NCI-H2081 treated with DMSO at 0.1 percent for 48 hours (cell line): ENCODE measurements at regions not wholly inside any gene's neighbourhood (a gene's known extent, or its start where the extent isn't known, plus 50 kb on each side); places are given as distances from the start of the nearest gene placed in this dataset.

Source experiments
- DNase-seq: peaks from one replicate; lab custom pipeline; 2025; lab: John Stamatoyannopoulos, UW

DNA sequence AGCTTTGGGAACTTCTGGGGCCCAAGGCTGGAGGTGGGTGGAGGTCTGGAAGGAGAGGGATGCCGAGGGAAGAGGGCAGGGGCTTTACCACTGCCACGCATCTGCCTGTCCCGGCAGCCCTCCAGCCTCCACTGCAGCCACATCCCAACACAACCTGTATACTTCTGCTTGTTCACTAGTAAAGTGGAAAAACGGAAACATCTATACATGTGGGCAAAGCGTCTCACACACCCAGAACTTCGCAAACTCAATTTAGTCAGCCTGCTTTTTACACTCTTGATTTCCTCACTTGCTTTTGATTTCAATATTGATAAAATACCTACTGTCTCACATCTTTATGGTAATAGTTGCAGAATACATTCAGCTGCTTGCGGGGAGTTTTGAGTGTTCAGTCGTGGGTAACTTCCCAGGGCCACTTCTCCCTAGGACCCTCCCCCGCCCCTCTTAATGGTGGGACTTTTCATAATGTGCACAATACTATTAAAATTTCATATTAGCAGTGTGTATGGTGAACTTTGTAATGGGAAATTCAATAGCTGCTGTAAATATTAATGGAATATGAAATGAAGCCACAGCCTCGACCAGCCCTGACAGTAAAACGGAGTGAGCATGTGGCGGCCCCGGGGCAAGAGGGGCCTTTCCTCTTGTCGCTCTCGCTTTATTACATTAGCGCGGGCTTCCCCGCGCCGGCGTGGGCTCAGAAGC, 85.2 kb downstream of the NR2F2 start:
- no peak for DNase-seq

DNA sequence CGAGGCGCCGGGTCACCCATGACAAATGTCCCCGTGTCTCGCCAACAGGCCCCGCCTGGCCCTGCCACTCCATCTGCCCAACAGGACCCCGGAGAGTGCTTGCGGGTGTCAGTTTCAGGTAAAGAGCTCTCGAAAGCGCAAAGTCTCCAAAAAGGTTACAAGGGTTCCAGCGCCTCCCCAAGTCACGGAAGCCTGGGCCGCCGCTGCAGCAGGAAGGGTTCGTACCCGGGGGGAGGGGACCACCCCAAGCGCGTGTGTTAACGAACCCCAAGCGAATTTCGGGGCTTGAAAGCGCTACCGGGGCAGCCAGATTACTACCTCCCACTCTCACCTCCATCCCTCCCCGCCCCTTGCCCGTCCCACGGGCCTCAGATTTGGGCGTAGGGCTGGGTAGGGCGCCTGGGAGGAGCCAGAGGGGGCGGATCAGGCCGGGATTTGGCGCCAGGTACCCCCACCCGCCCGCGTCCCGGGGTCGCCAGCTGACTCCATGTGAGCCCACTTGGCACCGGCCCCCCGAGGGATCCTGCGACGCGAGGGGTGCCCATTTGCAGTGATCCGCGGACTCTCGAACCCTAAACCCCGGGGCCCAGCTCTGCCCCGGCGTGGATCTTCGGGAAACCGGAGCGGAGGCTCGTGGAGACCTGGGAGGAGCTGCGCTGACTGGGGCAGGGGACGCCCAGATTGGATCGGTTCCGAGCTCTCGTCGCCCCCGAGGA, 85.9 kb downstream of the NR2F2 start:
- no peak for DNase-seq

DNA sequence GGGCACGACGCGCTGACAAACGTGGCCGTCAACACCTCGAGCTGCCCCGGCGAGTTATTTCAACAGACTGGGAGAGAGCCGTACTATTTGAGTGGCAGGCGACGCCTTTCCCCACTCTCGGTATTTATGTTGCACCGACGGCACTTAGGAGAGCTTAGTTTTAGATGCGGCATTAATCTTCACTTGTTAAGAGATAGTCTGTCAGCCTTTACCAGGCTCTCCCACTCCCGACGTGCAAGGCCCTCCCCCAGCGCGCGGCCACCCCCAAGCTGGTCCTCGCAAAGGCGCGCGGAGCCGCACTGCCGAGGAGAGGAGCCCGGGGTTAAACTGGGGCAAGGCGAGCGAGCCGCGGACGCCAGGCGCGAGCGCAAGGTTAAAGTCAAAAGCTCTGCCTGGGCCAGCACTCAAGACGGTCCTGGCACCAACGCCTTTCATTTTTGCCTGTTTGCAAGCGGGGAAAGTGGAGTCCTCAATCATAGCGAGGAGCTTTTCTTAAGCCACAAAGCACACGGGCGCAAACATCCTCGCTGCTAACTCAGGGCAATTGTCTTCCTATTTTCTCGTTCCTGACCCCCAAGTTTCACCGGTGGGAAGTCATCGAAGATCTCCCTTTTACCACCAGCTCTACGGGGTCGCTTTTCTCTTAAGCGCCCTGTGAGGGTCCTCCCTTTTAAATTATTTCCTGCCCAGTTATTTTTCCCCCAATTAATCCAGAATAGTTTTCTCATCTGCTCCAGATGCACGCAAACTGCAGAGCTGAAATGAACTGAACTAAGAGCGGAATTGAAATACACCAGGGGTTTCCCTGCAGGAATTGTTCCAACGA, 86.6 kb downstream of the NR2F2 start:
- no peak for DNase-seq

DNA sequence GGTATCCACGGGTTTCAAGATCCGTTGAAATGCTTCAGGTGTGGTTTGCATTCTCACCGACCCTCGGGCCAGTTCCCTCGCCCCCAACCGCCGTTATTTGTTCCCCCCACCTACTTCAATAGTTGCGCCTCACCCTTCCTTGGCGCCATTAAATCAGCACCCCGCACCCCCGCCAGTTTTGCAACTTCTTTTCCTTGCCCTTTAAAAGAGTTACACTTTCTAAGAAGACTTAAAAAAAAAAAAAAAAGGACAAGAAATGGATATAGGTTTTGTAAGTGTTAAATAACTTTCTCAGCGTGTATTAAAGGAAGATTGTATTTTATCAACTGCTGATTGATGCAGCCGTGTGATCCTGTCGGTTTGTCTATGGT, 87.2 kb downstream of the NR2F2 start:
- no peak for DNase-seq

DNA sequence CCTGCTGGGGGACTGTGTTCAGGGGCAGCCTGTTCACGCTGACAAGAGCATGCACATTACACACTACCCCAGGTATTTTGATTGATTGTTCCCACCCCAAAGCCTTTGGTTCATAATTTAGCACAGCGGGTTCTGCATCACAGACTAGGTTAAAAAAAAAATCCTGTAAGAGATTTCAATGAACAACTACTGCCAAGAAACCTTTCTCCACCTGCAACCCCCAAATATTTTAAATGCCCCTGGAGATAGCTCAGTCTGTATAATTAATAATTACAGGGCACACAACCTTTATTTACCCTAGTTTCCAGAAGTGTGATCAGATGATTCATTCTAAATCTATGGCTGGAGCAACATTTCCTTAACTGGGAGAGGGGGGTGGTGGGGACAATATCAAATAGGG, 87.6 kb downstream of the NR2F2 start:
- DNase-seq: no peak

DNA sequence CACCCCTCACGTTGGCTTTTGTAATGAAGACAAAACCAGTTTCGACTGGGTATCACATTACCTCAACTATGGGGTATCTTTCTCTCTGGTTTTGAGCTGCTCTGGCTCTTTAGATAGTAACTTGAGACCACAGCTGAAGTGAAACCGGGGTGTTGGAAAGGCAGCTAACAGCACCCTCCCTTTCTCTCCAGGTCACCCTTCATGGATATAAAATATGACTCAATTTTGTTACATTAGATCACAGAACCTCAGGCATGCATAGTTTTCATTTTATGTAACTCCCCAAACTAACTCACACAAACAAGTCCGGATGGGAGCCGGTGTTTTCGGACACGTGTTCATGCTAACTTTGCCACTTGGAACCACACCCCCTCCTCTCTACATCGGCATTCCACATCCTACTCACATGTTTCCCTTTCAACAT, 90.7 kb downstream of the NR2F2 start:
- DNase-seq: no peak

DNA sequence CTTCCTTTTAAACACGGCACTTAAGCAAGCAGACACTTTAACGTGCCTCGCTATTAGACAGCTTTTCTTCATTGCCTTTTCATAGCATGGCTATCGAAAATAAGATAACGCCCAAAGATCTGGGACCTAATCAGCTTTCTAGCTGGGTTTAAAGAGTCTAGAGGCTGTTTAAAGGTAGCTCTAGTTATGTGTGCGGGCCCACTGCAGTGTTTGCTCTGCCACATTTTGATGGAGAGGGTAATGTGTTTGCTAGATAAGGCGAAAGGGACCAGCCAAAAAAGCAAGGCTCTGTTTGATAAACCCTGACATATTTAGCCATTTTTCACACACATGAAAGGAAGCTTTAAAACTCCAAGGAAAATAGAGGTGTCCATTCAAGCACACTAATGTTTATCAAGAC, 91.6 kb downstream of the NR2F2 start:
- no peak for DNase-seq

DNA sequence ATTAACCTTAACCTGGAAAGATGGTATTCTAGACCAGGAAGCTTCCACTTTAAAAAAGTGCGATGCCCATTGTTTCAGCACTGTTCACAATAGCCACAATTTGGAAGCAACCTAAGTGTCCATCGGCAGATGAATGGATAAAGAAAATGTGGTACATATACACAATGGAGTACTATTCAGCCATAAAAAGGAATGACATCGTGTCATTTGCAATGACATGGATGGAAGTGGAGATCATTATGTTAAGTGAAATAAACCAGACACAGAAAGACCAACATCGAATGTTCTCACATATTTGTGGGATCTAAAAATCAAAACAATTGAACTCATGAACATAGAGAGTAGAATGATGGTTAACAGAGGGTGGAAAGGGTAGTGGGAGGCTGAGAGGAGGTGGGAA, 94.2 kb downstream of the NR2F2 start:
- no peak for DNase-seq

DNA sequence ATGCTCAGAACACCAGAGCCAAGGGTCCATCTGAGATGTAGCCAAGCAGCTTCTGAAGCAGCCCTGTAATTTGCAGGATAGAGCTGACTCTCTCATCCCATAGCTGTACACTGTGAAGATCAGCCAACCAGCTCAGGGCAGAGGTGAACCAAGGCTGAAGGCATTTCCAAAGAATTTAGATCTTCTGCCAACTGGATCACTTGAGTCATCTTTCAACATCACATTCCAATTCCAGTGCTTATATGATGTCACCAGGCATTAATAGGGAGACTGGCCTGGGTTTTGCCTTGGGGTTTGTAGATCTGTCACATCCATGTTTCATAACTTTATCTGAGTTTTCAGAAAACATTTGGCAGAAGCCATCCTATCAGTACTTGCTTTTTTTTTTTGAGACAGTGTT, 98.2 kb downstream of the NR2F2 start:
- no peak for DNase-seq

DNA sequence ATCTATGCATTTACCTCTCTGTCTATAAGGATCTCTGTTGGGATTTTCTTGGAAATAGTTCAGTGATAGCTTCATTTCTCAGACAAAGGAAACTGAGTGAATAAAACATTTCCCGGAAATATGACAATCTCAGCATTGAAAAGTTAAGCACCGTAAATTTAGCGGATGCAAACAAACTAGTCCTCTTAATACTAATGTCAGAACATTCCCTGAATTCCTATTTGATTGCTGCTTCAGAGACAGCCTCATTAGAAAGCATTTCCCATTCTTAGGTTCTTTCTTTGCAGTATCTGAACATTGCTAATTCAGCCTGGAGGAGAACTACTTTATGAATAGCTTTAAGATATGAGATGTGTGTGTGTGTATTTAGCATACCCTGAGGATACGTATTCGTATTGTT, 101.3 kb downstream of the NR2F2 start:
- DNase-seq: no peak

DNA sequence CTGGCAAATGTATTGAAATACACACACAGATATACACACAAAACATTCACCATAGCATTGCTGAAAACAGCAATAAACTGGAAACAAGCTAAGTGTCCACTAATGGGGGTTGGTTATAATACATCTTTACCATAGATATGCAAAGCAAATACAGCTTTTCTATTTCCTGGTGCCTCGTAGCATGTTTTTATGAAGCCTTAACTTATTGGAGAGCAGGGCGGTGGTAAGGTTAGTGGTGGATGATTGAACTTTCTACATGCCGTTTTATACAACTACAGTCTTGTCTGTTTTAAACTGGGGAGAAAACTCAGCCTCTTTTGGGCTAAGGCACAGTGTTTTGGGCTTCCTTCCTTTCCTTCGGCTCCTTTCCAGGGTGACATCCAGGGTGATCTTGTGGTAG, 104.5 kb downstream of the NR2F2 start:
- DNase-seq: no peak

DNA sequence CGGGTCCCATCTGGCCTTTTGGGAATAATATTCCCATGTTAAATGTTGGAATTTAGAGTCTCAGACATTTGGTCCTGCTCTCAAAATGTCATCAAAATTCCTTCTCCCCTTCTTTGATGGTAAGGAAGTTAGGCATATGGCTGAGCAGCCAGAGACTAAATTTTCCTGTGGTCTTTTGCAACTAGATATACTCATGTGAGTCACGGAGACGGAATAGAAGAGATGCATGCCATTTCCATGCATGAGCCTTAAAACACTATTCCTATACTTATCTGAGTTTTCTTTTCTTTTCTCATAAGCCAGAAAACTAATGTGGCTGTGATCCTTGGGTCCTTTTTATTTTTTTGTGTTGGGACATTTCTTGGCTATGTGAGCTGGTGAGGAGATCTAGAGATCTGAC, 105.3 kb downstream of the NR2F2 start:
- DNase-seq: no peak

DNA sequence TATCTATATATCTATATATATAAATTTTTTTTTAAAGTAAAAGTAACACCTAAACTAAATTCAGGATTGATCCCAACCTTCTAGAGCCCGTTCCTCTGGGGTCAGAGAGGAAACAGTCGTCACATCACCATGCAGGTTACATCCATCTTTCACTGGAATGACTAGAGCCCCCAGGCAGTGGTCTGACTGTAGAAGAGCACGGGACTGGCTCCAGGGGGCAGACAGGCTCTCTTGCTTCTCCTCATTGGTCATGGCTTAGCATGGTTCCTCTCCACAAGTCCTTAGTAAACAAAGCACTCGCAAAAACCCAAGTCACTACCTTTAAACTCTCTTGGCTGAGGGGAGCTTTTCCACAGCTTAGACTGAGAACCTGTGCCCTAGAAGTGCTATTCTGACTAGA, 110.5 kb downstream of the NR2F2 start:
- no peak for DNase-seq

DNA sequence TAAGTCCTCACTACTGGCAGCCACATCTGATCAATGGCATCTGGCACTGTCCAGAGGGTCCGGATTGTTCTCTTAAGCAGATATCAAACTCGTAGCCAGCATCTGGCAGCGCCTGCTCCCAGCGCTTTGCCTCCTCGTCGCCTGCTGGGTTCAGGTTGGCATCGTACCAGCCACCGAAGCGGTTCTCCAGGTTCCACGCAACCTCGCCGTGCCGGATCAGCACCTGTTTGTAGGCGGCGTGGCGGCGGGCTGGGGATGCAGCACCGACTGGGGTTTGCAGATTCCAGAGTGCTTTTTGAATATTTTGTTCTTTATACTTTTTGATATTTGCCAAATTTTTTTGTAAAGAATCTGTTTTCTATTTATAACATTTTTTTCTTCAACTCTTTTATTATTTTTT, 111.6 kb downstream of the NR2F2 start:
- no peak for DNase-seq

DNA sequence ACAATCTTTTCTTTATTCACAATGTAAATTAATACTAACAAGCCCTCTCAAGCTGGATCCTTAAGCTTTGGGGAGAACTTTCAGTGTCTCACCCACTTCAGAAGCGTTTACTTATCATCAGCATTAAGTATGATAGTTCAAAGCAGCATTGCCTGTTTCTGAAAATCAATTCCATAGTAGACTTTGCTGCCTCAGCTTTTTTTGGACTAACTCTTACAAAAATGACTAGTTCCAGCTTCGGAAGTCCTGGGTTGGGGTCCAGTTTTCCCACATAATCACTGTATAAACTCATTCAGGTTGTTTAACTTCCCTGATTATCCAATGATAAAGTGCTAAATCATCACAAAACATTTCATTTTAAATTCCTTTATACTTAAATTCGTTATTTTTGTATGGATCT, 114.4 kb downstream of the NR2F2 start:
- no peak for DNase-seq

DNA sequence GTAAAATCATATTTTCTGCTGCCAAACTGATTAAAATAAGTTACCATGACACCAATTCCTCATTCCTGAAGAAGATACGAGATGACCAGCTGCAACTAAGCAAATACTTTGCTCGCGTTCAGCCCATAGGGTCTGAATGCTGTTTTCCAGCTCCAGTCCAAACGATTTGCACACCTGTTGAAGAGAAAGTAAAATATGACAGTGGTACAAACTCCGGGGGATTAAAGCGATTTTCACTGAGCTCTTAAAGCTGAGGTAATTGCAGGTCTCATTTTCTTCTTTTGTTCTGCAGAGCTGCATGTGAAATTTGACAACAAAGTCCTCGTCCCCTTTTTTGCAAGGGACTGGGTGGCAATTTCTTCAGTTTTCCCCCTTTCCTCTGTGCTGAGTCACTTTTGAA, 118.4 kb downstream of the NR2F2 start:
- no peak for DNase-seq

DNA sequence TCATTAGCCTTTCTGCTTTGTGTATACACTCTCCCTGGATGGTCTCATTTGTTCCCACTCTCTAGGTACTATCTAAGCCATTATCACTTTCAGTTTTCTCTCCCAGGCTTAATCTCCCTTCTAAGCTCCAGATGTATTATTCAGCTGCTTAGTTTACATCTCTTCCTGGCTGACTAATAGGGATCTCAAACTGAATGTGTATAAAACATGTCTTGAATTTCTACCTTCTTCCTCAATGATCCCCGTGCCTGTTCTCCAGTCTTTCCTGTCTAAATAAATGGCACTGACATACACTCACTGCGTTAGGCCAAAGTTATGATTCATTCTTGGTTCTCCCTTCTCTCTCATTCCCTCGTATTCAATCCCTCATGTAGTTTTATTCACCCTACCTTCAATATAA, 127.3 kb downstream of the NR2F2 start:
- no peak for DNase-seq

DNA sequence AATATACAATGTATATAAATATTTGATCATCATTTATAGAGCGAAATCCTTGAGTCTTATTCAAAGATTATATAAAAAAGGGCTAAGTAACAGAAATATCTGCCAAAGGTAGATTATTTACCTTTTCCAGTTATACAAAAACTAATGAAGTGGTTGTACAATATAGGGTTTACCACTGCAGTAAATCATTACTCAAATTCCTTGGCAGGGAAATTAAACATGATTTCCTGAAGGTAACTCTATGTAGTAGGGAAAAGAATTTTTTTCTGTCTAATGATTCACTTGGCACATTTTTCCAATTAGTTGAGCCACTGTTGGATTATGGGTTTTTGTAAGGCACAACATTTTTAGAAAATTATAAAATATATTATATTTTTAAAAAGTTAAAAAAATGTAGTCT, 129.6 kb downstream of the NR2F2 start:
- no peak for DNase-seq

DNA sequence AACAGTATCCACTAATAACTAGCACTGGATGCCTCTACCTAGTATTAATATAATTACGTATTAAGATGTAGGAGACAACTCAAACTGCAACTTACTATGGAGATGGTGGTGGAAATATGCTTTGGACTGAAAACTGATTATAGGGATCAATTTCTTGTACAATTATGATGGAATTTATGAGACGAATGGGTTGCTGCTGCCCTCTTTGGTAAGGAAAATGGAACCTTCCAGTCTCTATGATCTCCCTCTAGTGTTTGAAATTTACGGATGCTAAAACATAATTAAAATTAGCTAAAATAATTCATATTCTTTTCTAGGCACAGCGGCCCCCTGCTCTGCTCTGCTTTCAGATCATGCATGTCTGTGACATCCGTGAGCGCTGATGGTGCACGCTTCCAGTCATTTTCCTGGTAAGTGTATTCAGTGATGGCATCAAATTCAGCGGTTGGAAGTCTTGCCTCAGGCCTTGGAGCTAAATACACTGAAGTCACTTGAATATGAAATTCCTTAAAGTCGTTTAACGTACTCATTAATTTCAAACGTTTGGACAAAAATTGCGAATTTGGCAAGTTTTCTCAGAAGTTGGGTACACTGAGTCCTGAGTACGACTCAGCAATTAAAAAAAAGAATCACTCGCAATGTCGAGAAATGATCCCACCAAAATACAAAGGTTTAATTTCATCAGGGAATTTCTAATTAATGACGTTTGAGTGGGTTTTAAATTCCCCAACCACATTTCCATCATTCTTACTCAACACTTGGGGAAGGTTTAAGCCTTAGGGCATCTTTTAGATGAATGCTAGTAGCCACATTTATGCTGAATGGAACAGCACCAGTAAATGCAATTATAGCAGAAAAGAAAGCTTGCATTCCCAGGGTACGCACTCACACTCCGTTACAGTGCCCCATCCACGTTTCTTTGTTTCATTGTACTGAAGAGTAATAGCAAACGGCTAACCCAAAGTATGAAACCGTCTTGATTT, 132.6 kb downstream of the NR2F2 start:
- DNase-seq: no peak

DNA sequence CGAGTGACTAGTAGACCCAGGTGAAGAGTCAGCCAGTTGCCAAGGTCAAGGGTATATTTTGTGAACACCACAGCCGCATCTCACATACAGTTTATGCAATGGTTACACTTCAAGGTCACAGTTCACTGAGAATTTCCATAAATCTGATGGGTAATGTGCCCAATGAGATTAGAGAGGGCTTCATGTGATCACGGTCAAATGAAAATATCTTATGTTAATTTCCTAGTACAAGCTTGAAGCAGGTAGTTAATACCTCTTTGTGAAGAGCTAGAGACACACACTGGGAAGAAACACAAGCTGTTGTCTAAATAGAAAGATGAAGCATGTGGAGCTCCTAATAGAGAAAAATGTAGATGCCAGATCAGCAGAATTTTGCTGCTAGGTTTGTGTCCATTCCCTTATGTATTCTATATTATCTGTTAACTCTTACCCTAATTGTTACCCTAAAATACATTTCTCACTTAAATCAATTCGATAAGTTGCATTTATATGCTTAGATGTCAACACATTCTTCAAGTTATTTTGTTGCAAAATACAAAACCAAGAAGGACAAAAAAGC, 136.0 kb downstream of the NR2F2 start:
- DNase-seq: no peak

DNA sequence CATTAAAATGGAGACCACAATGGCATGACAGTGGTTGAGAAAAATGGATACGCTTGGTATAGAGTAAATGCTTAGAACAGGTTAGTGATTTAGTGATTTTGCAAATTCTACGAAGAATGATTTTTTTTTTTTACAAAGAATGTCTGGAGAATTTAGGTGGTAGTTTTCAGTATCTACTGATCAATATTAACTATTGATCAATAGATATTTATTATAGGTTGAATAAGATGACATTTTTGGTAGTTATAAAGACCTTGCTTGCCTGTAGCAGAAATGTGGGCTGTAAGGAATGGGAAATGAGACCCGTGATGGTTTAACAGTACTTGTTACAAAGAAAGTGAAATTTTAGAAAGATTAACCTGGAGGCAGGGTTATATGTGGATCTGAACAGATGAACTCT, 137.5 kb downstream of the NR2F2 start:
- no peak for DNase-seq
